ENCODE measurements at regions not wholly inside any gene's neighbourhood (a gene's known extent, or its start where the extent isn't known, plus 50 kb on each side); places are given as distances from the start of the nearest gene placed in this dataset.
"Not testable (repeated sequence)": the region's sequence is repeated elsewhere in the genome, so short reads cannot be mapped to it uniquely, and the experiment has no call there.

DNA sequence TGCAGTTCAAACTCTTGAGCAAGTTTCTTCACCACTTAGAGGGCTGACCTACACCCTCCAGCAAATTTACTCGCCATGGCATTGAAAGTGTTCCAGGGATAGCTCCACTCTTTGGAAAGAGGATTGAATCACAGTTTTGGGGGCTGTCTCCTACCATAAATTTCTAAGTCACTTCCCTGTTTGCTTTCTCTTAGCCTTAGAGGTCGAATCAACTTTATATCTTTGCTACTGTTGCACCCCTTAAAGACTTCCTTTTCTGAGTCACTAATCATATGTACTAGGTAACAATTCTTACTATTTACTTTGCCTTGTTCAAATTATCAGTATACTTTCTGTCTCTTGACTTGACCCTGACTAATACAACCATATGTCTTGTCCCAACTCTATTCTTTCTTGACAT, 1151.8 kb upstream of the ALCAM start:
- Mint-ChIP-seq H3K9me3 (ENCODE audit: unreplicated experiment) (peaks cover 5% of the 10 kb centered on the region), H3K4me1 (ENCODE audit: low read depth, unreplicated experiment) (peaks cover 13% of the 10 kb centered on the region), H3K36me3 (ENCODE audit: unreplicated experiment) (no peaks in the 10 kb centered on the region), H3K27me3 (ENCODE audit: unreplicated experiment) (peaks cover 6% of the 10 kb centered on the region), H3K27ac (ENCODE audit: unreplicated experiment) (no peak overlapping the region), H3K4me3 (ENCODE audit: unreplicated experiment) (no peak overlapping the region)
- TF ChIP-seq, protein P1, sequence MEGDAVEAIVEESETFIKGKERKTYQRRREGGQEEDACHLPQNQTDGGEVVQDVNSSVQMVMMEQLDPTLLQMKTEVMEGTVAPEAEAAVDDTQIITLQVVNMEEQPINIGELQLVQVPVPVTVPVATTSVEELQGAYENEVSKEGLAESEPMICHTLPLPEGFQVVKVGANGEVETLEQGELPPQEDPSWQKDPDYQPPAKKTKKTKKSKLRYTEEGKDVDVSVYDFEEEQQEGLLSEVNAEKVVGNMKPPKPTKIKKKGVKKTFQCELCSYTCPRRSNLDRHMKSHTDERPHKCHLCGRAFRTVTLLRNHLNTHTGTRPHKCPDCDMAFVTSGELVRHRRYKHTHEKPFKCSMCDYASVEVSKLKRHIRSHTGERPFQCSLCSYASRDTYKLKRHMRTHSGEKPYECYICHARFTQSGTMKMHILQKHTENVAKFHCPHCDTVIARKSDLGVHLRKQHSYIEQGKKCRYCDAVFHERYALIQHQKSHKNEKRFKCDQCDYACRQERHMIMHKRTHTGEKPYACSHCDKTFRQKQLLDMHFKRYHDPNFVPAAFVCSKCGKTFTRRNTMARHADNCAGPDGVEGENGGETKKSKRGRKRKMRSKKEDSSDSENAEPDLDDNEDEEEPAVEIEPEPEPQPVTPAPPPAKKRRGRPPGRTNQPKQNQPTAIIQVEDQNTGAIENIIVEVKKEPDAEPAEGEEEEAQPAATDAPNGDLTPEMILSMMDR (IDR thresholded peaks at IDR 0.05; ENCODE audit: partially characterized antibody, unreplicated experiment) = no peak
- DNase-seq = no peak

DNA sequence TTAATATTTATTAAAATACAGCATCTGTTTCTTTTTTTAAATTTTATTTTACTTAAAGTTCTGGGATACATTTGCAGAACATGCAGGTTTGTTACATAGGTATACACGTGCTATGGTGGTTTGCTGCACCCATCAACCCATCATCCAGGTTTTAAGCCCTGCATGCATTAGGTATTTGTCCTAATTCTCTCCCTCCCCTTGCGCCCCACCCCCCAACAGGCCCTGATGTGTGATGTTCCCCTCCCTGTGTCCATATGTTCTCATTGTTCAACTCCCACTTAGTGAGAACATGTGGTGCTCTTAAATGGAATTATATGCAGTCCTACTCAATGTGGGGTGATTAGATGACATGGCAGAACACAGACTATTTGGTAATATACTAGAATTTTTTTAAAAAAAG, 1147.7 kb upstream of the ALCAM start:
- not testable (repeated sequence) for H3K27me3 Mint-ChIP-seq (ENCODE audit: unreplicated experiment); H3K9me3 Mint-ChIP-seq (ENCODE audit: unreplicated experiment); H3K36me3 Mint-ChIP-seq (ENCODE audit: unreplicated experiment); H3K4me3 Mint-ChIP-seq (ENCODE audit: unreplicated experiment)
- peaks cover 13% of the 10 kb centered on the region for H3K4me1 Mint-ChIP-seq (ENCODE audit: low read depth, unreplicated experiment)
- H3K27ac Mint-ChIP-seq (ENCODE audit: unreplicated experiment) = peak overlapping the region; percentile 85
- peak; percentile 55 for DNase-seq

DNA sequence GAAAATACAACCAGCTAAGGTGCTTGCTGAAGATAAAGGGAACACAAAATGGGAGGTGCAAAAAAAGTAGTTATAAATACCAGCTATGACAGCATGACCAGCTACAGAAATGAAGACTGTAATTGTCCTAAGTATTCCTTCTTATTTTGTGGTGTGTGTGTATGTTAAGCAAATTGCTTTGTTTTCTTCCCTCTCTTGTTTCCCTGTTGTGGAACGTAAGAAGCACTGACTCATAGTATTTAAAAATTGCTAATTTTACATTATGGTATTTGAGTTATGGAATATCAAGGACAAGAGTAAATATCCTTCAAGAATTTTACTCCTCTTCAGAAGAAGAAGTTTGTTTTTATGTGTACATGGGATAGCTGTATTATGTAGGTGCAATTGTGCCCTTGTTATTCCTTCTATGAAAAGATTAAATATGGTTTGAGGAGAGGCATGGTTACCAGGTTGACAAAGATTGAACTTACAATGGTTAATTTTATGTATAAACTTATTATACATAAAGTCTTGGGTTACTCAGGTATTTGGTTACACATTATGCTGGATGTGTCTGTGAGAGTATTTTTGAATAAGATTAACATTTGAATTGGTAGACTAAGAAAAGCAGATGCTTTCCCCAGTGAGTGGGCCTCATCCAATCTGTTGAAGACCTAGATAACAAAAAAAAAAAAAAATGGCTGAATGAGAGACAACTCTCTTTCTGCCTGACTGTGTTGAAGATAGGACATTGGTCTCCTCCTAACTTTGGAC, 1132.1 kb upstream of the ALCAM start:
- no peak overlapping the region for H3K27ac Mint-ChIP-seq (ENCODE audit: unreplicated experiment)
- peaks cover 2% of the 10 kb centered on the region for H3K9me3 Mint-ChIP-seq (ENCODE audit: unreplicated experiment)
- DNase-seq = no peak
- H3K27me3 Mint-ChIP-seq (ENCODE audit: unreplicated experiment) = no peaks in the 10 kb centered on the region
- peaks cover 2% of the 10 kb centered on the region for H3K4me1 Mint-ChIP-seq (ENCODE audit: low read depth, unreplicated experiment)
- H3K4me3 Mint-ChIP-seq (ENCODE audit: unreplicated experiment) = no peak overlapping the region
- no peaks in the 10 kb centered on the region for H3K36me3 Mint-ChIP-seq (ENCODE audit: unreplicated experiment)
- TF ChIP-seq, protein P1 (IDR thresholded peaks at IDR 0.05; ENCODE audit: partially characterized antibody, unreplicated experiment) = no peak

DNA sequence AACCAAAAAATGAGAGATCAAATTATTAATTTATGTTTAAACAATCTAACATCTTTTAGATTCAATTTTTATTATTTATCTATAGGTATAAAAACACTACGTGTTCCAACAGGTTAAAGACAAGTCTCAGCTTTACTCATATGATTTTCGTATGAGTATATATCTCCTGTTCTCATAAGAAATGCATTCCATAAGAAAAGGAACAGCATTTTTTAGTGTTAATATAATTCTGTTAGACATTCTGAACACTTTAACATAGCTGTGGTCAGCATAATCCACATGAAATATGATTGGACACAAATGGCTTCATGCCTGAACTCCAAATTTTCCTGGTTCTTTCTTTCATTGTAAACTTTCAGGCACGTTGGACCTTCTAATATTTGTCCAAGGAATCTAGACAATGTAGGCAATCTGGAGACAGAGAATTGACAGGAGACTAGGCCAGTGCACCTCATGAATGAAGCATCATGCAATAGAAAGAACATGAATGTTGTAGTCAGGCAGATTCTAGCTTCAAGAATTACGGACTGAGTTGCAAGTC, 1122.0 kb upstream of the ALCAM start:
- DNase-seq = no peak
- TF ChIP-seq, protein P1 (IDR thresholded peaks at IDR 0.05; ENCODE audit: partially characterized antibody, unreplicated experiment) = no peak
- Mint-ChIP-seq H3K4me3 (ENCODE audit: unreplicated experiment) (no peak overlapping the region), H3K27ac (ENCODE audit: unreplicated experiment) (no peak overlapping the region), H3K9me3 (ENCODE audit: unreplicated experiment) (peaks cover 5% of the 10 kb centered on the region), H3K27me3 (ENCODE audit: unreplicated experiment) (peaks cover 3% of the 10 kb centered on the region), H3K36me3 (ENCODE audit: unreplicated experiment) (peaks cover 11% of the 10 kb centered on the region), H3K4me1 (ENCODE audit: low read depth, unreplicated experiment) (no peaks in the 10 kb centered on the region)

DNA sequence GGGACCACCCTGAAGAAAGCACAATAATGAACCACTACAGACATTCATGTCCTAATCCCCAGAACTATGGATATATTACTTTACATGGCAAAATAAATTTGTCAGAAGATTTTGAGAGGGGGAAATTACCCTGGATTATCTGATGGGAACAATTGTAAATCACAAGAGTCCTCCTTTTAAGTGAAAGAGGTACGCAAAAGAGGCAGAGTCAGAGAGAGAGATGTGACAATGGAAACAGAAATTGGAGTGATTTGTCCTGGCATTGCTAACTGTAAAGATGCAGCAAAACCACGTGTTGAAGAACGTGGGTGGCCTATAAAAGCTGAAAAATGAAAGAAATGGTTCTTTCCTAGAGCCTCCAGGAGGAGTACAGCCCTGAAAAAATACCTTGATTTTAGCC, 1121.4 kb upstream of the ALCAM start:
- Mint-ChIP-seq H3K9me3 (ENCODE audit: unreplicated experiment) (peaks cover 5% of the 10 kb centered on the region), H3K36me3 (ENCODE audit: unreplicated experiment) (peaks cover 11% of the 10 kb centered on the region), H3K27me3 (ENCODE audit: unreplicated experiment) (peaks cover 3% of the 10 kb centered on the region), H3K27ac (ENCODE audit: unreplicated experiment) (no peak overlapping the region), H3K4me1 (ENCODE audit: low read depth, unreplicated experiment) (no peaks in the 10 kb centered on the region), H3K4me3 (ENCODE audit: unreplicated experiment) (no peak overlapping the region)
- DNase-seq = no peak
- TF ChIP-seq, protein P1 (IDR thresholded peaks at IDR 0.05; ENCODE audit: partially characterized antibody, unreplicated experiment) = no peak
